ENCODE measurements at regions not wholly inside any gene's neighbourhood (a gene's known extent, or its start where the extent isn't known, plus 50 kb on each side); places are given as distances from the start of the nearest gene placed in this dataset.

GRCh38 chr2:21428754-21429153 lies 305.0 kb downstream of the TDRD15 start:
- intact Hi-C loops (cut with DNase I; ENCODE audit: low total_unique reads): no loop called here
- Histone ChIP-seq H3K9me3 (no peaks in the 10 kb centered on the region), H3K27me3 (no peaks in the 10 kb centered on the region), H3K36me3 (no peaks in the 10 kb centered on the region), H3K4me3 (no peak overlapping the region), H3K27ac (no peak overlapping the region), H3K4me1 (no peaks in the 10 kb centered on the region)
- no peak for TF ChIP-seq CTCF (IDR thresholded peaks at IDR 0.05)
- no peak for DNase-seq

- Histone ChIP-seq H3K27ac (no peak overlapping the region), H3K36me3 (no peaks in the 10 kb centered on the region), H3K27me3 (no peaks in the 10 kb centered on the region), H3K4me1 (no peaks in the 10 kb centered on the region), H3K9me3 (no peaks in the 10 kb centered on the region), H3K4me3 (no peak overlapping the region)
- no peak for TF ChIP-seq CTCF (IDR thresholded peaks at IDR 0.05)
- no peak for DNase-seq
- intact Hi-C loops (cut with DNase I; ENCODE audit: low total_unique reads): no loop called here
These were observed 306.0 kb downstream of the TDRD15 start for GRCh38 chr2:21429747-21430146.

DNA sequence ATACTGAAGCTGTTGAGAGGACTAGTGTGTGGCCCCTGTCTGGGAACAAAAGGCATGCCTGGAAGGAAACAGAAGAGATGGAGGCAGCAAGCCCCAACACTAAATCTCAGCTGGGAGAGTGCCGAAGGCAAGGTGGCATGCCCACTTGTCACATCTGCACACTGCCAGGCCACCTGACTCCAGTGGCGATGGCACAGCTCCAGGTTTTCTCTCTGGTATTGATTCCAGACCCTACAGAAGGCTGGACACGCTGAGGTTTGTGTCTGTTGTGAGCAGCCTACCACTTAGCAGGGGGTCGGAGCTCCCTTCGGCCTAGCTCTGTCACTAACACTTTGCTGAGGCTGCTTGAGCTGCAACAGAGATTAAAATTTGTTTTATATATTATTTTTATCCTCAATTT lies 307.3 kb downstream of the TDRD15 start:
- no peak for DNase-seq
- Histone ChIP-seq H3K9me3 (no peaks in the 10 kb centered on the region), H3K4me3 (no peak overlapping the region), H3K27ac (no peak overlapping the region), H3K36me3 (no peaks in the 10 kb centered on the region), H3K27me3 (no peaks in the 10 kb centered on the region), H3K4me1 (no peaks in the 10 kb centered on the region)
- intact Hi-C loops (cut with DNase I; ENCODE audit: low total_unique reads): no loop called here
- no peak for TF ChIP-seq CTCF (IDR thresholded peaks at IDR 0.05)

DNA sequence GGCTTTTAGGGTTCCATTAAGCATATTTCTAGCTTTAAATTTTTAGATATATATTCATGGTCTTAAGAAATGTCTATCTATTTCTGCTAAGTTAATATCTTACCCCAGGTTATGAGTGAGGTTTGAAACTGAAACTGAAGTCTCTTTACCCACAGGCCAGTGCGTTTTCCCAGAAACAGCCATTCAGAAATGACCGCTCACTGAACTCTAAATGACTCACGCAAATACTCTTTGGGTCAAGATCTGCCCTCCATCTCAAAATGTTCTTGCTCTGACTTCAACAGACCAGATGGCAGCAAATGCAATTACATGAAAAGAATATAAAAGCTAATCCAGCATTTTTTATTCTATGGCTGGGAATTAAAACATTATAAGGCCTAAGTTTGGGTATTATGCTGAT lies 315.2 kb downstream of the TDRD15 start:
- Histone ChIP-seq H3K9me3 (no peaks in the 10 kb centered on the region), H3K4me1 (no peaks in the 10 kb centered on the region), H3K27ac (no peak overlapping the region), H3K27me3 (no peaks in the 10 kb centered on the region), H3K36me3 (no peaks in the 10 kb centered on the region), H3K4me3 (no peak overlapping the region)
- TF ChIP-seq CTCF (IDR thresholded peaks at IDR 0.05): no peak
- intact Hi-C loops (cut with DNase I; ENCODE audit: low total_unique reads): no loop called here
- no peak for DNase-seq

- H3K27me3 ChIP-seq: no peaks in the 10 kb centered on the region
- H3K4me3 ChIP-seq: no peak overlapping the region
- TF ChIP-seq CTCF (IDR thresholded peaks at IDR 0.05): no peak
- H3K4me1 ChIP-seq: no peaks in the 10 kb centered on the region
- H3K36me3 ChIP-seq: no peaks in the 10 kb centered on the region
- no peak overlapping the region for H3K27ac ChIP-seq
- intact Hi-C loops (cut with DNase I; ENCODE audit: low total_unique reads): no loop called here
- DNase-seq: no peak
- H3K9me3 ChIP-seq: no peaks in the 10 kb centered on the region
These were observed 317.7 kb downstream of the TDRD15 start for GRCh38 chr2:21441442-21441841.

DNA sequence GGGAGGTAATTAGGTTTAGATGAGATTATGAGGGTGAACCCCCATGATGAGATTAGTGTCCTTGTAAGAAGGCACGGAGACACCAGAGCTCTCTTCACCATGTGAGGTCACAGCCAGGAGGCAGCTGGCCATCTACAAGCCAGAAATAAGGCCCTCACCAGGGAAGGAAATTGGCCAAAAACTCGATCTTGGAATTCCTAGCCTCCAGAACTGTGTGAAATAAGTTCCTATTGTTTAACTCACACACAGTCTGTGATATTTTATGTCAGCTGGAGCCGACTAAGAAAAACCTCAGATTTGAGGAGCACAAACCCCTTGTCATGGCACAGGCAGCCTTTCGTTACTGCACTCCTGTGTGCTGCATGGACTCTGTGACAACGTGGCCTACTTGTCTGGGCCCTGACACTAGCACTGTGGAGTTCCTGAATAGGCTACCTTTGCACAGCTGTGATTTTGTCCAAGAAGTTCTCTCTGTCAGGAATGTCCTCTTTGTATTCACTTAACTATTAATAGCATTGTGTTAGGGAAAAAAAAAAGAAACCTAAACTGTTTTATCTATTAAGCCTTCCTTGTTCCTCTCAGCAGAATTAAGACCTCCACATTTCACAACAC lies 319.8 kb downstream of the TDRD15 start:
- TF ChIP-seq CTCF (IDR thresholded peaks at IDR 0.05): no peak
- Histone ChIP-seq H3K36me3 (no peaks in the 10 kb centered on the region), H3K27ac (no peak overlapping the region), H3K27me3 (no peaks in the 10 kb centered on the region), H3K4me1 (no peaks in the 10 kb centered on the region), H3K4me3 (no peak overlapping the region), H3K9me3 (no peaks in the 10 kb centered on the region)
- DNase-seq: no peak
- intact Hi-C loops (cut with DNase I; ENCODE audit: low total_unique reads): no loop called here
